ENCODE measurements at regions not wholly inside any gene's neighbourhood (a gene's known extent, or its start where the extent isn't known, plus 50 kb on each side); places are given as distances from the start of the nearest gene placed in this dataset.

- no peak overlapping the region for H3K4me2 ChIP-seq (replicated peaks; ENCODE audit: low read depth, low read length, poor library complexity, severe bottlenecking)
- peaks cover 0 to 9% (median 0%) of the 10 kb centered on the region in 3 donors for H3K9me3 ChIP-seq (ENCODE audit: control extremely low read depth in 1 of 3, control insufficient read depth in 2 of 3, insufficient read depth in 1 of 3, low read length in 2 of 3)
- ATAC-seq (ENCODE audit: low read depth) (no peak), DNase-seq (no peak)
- H4K20me1 ChIP-seq (ENCODE audit: control insufficient read depth, insufficient read depth, low read length, poor library complexity, severe bottlenecking) = no peaks in the 10 kb centered on the region
- no peaks in the 10 kb centered on the region for H3K36me3 ChIP-seq (replicated peaks in 1 of 2; ENCODE audit: control extremely low read depth in 1 of 2, control insufficient read depth in 1 of 2, extremely low read depth in 1 of 2, insufficient read depth in 2 of 2, low read length in 1 of 2)
- no peak overlapping the region for H3K4me3 ChIP-seq (ENCODE audit: control extremely low read depth in 1 of 5, extremely low read depth in 1 of 5, insufficient read depth in 1 of 5, low read depth in 2 of 5, low read length in 4 of 5)
- no peaks in the 10 kb centered on the region for H3K79me2 ChIP-seq (ENCODE audit: control insufficient read depth, insufficient read depth, low read length)
- TF ChIP-seq EZH2 (IDR thresholded peaks at IDR 0.05; ENCODE audit: borderline replicate concordance, insufficient read depth, low read depth, low read length, poor library complexity, severe bottlenecking) (no peak), CTCF (IDR thresholded peaks at IDR 0.05) (no peak)
- intact Hi-C loops (cut with micrococcal nuclease) = no loop called here
- H3K27me3 Mint-ChIP-seq = no peaks in the 10 kb centered on the region
- H3K27ac Mint-ChIP-seq = no peak overlapping the region
- no peak overlapping the region for H3K4me3 Mint-ChIP-seq
- ChIA-PET CTCF (no interaction called here), POLR2A (no interaction called here)
- H3K4me1 ChIP-seq (ENCODE audit: control insufficient read depth in 2 of 2, insufficient read depth in 2 of 2, low read length in 2 of 2) = no peaks in the 10 kb centered on the region
- H3K9ac ChIP-seq (ENCODE audit: low read length) = no peak overlapping the region
- no peak overlapping the region for H3K27ac ChIP-seq (ENCODE audit: low read length in 2 of 2)
- peaks cover 18% of the 10 kb centered on the region for H3K9me3 Mint-ChIP-seq (ENCODE audit: insufficient read depth)
- H3K27me3 ChIP-seq (replicated peaks in 1 of 4; ENCODE audit: control extremely low read depth in 1 of 4, control insufficient read depth in 3 of 4, insufficient read depth in 4 of 4, low read length in 3 of 4) = no peaks in the 10 kb centered on the region
- WGBS (ENCODE audit: insufficient coverage) = no CpG with 5 or more reads among the region's 2 CpGs
- no peaks in the 10 kb centered on the region for H3K4me1 Mint-ChIP-seq
- no peak overlapping the region for H2AFZ ChIP-seq (ENCODE audit: insufficient read depth, low read depth, low read length, poor library complexity, severe bottlenecking)
Observed at GRCh38 chr5:10019236-10019635, 230.5 kb downstream of the ATPSCKMT start.

GRCh38 chr5:10018201-10019069 lies 231.3 kb downstream of the ATPSCKMT start:
- CTCF ChIA-PET = no interaction called here
- Mint-ChIP-seq H3K4me1 (no peaks in the 10 kb centered on the region), H3K27ac (no peak overlapping the region), H3K27me3 (no peaks in the 10 kb centered on the region), H3K4me3 (no peak overlapping the region), H3K9me3 (ENCODE audit: insufficient read depth) (peaks cover 23% of the 10 kb centered on the region)
- WGBS (ENCODE audit: insufficient coverage) = 90% methylated on average over 1 of the region's 5 CpGs
- Histone ChIP-seq H3K79me2 (ENCODE audit: control insufficient read depth, insufficient read depth, low read length) (no peaks in the 10 kb centered on the region), H3K36me3 (replicated peaks in 1 of 2; ENCODE audit: control extremely low read depth in 1 of 2, control insufficient read depth in 1 of 2, extremely low read depth in 1 of 2, insufficient read depth in 2 of 2, low read length in 1 of 2) (no peaks in the 10 kb centered on the region), H3K27ac (ENCODE audit: low read length in 2 of 2) (no peak overlapping the region), H3K4me1 (ENCODE audit: control insufficient read depth in 2 of 2, insufficient read depth in 2 of 2, low read length in 2 of 2) (no peaks in the 10 kb centered on the region), H3K9me3 (ENCODE audit: control extremely low read depth in 1 of 3, control insufficient read depth in 2 of 3, insufficient read depth in 1 of 3, low read length in 2 of 3) (peaks cover 0 to 9% (median 0%) of the 10 kb centered on the region in 3 donors), H2AFZ (ENCODE audit: insufficient read depth, low read depth, low read length, poor library complexity, severe bottlenecking) (no peak overlapping the region), H3K9ac (ENCODE audit: low read length) (no peak overlapping the region), H3K27me3 (replicated peaks in 1 of 4; ENCODE audit: control extremely low read depth in 1 of 4, control insufficient read depth in 3 of 4, insufficient read depth in 4 of 4, low read length in 3 of 4) (no peaks in the 10 kb centered on the region), H3K4me2 (replicated peaks; ENCODE audit: low read depth, low read length, poor library complexity, severe bottlenecking) (no peak overlapping the region), H3K4me3 (ENCODE audit: control extremely low read depth in 1 of 5, extremely low read depth in 1 of 5, insufficient read depth in 1 of 5, low read depth in 2 of 5, low read length in 4 of 5) (no peak overlapping the region), H4K20me1 (ENCODE audit: control insufficient read depth, insufficient read depth, low read length, poor library complexity, severe bottlenecking) (no peaks in the 10 kb centered on the region)
- TF ChIP-seq CTCF (IDR thresholded peaks at IDR 0.05) (no peak), EZH2 (IDR thresholded peaks at IDR 0.05; ENCODE audit: borderline replicate concordance, insufficient read depth, low read depth, low read length, poor library complexity, severe bottlenecking) (no peak)
- ATAC-seq (ENCODE audit: low read depth) = no peak
- intact Hi-C loops (cut with micrococcal nuclease) = no loop called here
- DNase-seq = no peak
- POLR2A ChIA-PET = no interaction called here

Measured in B cell (primary cell).